ENCODE measurements at regions not wholly inside any gene's neighbourhood (a gene's known extent, or its start where the extent isn't known, plus 50 kb on each side); places are given as distances from the start of the nearest gene placed in this dataset.

DNA sequence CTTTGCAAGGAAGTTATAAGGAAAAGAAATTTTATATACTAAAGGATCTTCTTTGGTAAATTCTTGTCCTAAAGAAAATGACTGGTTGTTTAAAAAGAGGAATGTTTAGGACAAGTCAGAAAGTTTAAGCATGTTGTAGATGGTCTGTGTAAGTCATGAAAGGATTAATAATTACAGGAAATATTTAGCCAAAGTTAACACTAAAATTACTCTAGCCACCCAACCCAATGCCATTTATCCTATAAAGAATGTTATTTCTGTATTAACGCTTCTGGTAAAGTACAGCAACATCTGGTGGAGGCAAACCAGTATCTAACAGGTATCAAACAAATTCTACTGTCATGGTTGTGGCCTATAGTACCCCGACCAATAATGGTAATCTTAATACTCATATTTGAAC lies 546.9 kb upstream of the PKDCC start:
- no peak for DNase-seq

DNA sequence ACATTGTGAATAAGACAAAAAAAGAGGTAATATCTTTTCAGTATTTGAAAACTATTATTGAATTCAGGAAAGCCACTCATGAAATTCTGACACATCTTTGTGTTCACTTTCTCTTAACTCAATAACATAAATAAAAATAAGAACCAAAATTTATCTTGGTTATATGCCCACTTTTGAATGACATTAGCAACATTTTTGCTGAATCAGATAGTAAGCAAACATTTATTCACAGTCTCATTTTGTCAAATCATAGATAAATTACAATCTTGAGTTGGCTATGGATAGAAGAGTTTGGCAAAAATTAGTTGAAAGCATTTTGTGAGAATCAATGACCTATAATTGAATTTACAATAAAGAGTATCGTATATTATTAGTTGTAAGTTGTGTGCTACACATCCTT lies 545.1 kb upstream of the PKDCC start:
- DNase-seq = no peak

DNA sequence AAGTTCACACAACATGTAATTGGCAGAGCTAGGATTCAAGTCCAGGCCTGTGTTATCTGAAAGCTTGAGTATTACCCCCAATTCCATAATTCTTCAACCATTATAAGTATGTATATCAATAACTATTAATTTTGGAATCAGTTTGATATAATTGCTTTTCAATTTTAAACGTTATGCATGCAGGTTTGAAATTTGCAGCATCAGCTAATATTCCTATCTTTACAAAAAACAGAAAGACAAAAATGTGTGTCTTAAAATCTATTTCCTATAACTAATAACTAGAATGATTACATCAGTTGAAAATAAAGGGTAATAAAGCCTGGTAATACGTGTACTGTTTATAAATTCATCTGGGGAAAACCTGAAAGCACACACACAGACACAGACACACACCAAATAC lies 543.3 kb upstream of the PKDCC start:
- no peak for DNase-seq

DNA sequence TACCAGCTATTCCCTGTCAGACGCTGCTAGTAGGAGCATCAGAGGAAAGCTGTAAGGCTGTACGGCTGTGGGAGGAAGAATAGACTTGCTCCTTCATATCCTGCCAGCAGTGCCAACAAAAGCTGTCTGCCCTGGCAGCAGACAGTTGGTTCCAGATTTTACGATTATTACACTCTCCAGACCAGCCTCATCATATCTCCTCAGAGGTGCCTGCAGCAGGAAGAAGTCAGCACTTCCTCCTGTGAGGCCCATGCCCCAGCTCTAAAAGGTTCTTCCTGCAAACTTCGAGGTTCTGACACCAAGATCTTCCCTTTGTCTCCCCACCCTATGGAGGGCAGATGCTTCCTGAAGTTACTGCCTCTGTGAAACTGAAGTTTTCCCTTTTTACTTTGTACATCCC lies 537.7 kb upstream of the PKDCC start:
- no peak for DNase-seq

DNA sequence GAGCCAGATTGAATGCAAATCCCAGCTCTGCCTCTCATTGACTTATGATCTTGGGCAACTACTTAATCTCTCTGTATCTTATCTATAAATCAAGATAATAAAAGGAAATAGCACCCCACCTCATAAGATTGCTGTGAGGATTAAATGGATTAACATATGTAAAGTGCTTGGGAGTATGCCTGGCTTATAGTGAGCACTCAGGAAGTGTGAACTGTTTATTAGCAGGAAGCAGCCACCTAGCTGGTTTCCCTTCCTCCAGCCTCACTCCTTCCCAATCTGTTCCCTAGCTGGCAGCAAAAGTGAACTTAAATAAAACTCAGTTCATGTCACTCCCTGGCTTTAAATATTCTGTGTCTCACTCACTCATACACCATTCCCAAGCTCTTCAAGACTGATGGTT lies 526.6 kb upstream of the PKDCC start:
- DNase-seq = no peak

DNA sequence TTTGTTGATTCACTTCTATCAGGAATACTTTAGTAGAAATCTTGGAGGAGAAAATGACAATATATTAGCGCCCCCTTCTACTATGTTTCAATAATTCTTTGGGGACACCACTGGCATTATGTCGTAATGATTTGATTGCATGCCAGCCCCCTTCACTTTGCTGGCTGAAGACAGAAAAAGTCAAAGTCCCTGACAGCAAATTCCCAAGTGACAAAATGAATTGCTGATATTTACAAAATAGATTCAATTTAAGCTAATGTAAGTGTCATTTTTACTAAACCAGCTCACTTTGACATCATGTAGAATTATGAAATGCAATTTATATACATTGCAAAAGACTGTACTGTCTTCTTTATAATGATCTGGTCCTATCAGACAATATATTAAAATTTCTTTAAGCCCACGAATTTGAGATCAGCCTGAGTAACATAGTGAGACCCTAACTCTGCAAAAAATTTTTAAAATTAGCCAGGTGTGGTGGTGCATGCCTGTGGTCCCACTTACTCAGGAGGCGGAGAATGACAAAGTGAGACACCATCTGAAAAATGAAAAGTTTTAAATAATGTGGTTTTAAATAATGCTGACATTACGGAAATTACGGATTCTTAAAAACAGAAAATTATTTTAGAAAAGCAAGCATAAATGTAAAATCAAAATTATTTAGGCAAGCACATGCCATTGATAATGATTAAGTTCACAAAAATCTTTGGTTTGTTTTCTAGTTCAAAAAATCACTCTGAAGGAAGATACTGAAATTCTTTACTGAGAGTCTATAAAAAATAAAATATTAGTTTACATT lies 520.1 kb upstream of the PKDCC start:
- DNase-seq = no peak

DNA sequence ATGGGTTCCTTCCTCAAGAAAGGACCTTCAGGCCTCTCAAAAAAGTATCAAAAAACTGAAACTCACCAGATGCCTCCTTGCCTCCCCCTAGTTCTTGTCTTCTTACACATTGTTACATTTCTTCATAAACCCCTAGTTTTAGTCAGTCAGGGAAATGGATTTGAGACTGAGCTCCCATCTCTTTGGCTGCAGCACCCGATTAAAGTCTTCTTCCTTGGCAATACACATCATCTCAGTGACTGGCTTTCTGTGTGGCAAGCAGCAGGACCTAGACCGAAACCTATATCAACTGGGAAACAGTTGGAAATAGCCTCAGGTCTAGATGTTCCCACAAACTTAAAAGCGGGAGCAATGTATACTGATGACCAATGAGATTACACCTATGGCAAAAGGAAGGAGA lies 512.2 kb upstream of the PKDCC start:
- no peak for DNase-seq

DNA sequence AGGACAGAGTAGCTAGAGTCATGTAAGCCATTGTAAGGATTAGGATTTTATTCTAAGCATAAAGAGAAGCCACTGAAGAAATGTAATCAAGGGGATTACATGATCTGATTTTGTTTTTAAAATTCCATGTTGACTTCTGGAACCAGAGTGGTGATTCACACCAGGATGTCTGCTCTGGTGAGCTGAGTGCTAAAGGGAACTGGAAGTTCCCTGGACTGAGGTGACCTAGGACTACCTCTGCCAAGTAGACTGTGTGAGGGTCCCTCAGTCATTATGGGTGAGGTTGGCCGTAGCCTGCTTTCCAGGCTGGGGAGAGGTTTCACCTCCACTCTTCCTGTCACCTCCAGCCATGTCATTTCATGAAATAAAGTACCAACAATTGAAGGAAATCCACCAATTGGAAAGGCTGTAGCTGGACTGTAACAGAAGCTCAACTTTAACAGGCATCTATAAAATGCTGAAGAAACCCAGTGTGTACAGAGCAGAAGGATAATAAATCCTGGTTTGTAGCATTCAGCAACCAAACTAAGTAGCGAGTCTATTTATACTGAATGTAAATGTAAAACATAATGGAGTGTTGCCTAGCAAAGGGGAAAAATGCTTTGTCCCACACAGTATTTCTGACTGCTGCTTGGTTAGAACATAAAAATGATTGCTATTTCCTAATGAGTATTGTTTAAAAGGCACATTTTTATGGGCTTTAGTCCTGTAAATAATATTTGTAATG lies 507.4 kb upstream of the PKDCC start:
- DNase-seq = no peak

DNA sequence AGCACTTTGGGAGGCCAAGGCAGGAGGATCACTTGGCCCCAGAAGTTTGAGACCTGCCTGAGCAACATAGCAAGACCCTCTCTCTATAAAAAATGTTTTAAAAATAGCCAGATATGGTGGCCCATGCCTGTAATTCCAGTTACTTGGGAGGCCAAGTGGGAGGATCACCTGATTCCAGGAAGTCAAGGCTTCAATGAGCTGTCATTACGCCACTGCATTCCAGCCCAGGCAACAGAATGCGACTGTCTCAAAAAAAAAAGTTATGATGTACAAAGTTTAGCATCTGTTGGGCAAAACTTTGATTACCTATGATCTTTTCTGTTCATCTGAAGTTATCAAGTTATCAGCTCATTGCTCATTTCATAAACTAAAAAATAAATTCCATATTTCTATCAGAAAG lies 504.1 kb upstream of the PKDCC start:
- DNase-seq = no peak

DNA sequence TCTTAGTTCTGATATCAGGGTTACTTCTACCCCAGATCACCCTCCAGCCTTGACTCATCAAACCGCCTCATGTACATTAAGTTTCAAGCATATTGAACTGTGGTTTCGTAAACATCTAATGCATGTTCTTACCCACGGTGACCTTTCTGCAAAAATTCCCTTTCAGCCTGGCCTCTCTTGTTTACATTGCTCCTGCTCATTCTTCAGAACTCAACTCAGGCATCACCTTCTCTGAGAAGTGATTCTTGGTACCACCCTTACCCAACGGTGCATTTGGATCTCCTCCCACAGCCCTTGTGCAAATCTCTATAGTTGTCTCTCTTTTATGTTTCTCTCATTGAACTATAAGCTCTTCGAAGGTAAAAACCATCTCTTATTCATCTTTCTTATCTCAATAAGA lies 503.1 kb upstream of the PKDCC start:
- DNase-seq = no peak

DNA sequence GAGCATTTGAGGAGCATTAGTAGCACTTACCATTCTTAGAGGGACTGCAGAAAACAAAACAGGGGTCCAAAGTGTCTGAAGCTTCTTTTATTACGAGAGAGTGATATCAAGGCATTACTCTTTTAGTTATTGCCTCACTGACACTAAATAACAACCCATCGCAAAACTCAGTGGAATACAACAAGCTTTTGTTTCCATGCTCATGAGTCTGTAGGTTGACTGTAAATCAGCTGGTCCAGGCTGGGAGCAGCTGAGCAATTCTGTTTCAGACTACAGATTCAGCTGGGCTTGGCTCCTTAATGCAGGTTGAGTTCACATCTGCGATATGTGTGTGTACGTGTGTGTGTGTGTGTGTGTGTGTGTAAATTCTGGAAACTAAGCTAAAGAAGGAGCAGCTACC lies 501.8 kb upstream of the PKDCC start:
- DNase-seq = no peak

DNA sequence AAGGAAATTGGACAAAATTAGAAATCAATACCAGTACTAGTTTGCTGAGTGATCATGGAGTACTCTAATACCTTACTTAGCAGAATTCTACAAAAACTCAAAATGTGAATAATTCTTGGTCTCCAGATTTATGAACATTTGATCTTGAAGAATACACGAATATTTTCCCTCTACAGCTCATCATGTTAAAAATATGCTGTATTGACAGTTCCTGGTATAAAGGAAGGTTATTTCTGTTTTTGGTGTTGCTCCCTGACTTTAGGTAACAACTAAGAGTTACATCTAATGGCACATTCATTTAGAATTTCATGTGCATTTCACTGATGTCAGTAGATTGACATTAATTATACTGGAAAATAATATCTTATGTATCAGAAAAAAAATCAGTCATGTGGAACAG lies 479.2 kb upstream of the PKDCC start:
- no peak for DNase-seq

DNA sequence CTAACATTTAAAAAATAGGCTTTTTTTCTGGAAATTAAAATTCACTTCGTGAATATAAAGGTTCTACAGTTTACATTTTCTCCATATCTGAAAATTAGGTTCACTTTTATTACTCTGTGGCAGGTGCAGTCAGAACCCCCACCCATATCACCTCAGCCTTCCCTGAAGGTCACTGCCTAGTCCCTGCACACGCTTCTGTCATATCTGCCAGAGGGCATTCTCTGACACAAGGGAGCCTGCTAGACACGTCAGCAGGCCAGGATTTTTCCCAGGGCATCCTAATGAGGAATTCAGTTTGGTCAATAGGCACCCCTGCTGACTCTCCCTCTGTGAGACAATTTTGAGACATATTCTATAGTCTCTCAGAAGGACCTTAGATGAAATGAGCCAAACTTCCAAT lies 475.7 kb upstream of the PKDCC start:
- no peak for DNase-seq

DNA sequence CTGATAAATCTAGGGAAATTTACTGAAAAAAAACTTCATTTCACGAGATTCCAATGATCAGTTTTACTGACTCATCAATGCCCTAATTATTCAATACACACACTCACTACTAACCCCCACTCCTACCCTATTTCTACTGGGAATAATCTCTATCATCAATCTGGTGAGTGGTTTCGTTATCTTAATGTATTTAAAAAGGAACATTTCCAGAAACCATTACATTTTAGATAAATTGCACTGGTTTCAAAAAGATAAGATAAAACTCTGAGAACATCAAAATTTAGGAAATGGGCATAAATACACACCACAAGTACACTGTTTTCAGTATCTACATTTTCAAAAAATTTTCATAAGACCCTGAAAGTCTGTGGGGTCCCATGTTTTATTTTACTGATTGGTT lies 471.4 kb upstream of the PKDCC start:
- no peak for DNase-seq

DNA sequence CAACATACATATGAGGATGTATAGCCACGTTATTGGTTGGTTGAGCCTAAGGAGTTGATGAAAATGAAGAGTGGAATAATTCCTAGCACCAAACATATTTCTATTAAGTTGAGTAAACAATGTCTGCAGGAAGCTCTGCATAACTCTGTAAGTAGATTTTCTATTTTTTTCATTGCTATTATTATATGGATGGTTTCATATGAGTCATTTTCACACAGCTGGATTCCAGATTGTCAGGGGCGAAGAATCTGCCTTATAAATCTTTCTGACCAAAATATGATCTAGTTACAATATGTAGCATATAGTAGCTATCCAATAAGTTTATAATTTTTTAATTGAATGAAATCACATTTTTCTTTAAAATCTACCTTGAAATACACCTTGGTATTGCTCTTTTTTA lies 468.0 kb upstream of the PKDCC start:
- DNase-seq = no peak

DNA sequence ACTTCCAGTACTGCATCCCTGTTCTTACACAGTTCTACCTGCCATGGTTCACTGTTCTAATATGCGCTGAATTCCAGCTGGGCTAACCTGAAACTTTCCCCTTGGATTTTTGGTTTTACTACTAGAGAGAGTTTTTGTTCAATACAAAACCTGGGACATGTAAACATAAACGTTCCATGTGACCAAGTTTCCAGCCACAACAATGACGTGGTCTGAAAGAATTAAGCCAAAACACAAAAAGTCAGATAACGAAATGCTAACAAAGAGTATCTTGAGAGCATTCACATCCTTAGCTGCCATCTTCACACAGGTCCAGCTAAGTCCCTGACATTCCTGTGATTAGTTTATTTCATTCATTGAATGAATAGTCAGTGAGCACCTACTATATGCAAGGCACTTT lies 467.0 kb upstream of the PKDCC start:
- no peak for DNase-seq

DNA sequence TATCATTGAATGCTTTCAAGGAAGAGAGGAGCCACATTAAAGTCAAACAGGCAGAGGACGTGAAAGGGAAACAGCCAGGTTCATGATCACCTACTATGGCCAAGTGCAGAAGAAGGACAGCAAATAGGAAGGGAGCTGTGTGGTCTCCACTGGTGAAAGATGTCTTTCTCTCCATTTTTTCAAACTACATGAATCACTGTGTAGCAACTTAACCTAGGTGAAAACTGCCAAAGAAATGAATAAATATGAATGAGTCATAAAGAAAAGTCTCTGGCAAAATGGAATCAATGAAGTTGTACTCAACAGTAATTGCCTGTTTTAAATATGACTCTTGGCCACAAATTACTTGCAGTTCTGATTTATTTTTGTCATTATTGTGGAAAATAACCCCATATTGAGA lies 452.6 kb upstream of the PKDCC start:
- DNase-seq = no peak

DNA sequence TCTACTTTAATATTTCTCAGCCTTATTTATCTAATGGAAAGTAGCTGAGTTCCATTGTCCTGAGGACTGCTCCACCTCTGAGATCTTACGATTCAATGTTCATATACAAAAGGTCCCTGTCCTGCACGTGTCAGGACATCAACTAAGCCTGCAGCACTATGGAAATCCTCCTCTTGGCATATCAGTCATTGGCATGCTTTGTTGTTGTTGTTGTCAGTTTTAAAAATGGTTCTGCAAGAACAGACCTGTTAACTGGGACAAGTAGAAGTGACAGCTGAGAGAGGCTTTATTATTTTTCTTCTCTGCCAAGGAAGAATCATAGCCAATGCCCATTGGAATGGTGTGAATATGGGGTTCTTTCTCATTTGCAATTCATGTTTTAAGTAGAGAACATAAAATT lies 450.1 kb upstream of the PKDCC start:
- DNase-seq = no peak

DNA sequence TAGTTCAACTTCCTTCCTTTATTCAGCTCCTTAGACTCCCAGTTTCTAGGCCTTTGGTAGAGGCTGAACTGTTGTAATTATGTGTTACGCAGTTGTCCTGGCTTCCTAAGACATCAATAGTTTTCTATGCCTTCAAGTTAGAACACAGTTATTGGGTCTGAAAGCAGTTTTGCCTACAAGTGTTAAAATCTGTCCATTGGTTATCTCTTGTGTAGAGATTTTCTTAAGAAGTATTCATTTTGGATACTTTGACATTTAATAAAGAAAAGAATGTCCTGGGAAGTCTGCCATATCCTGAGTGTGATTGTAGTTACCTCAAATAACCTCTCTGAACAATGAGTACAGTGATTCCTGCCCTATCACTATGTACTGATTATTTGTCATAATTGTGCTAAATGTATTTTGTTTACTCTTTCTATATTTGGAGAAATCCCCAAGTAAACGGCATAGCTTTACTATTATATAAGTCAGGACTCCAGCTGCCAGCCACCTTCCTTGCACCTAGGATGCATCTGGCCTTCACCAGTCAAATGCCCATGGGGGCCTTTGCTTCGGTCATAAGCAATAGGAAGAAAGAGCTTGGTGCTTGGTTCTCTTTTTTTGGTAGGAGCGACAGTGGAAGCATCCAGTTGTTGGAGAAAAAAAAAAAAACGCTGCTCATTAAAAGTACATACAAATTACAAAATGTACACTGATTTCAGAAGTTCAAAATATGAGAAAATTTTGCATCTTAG lies 449.5 kb upstream of the PKDCC start:
- DNase-seq = no peak

DNA sequence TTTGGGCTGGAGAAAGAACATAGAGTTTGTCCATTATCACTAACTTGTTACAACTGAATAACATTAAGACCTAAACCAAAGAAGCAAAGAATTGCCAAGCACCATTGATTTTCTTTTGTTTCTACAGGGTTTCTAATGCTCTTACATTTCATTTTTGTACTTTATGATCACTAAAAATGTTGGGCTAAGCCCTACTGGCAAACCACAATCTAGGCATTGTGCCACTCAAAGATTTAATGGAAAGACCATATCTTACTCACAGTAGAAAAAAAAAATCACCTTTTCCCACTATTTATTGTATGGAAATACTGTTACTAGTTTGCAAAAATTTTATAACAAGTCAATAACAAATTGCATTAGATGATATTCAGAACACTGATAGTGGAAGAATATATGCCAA lies 447.4 kb upstream of the PKDCC start:
- no peak for DNase-seq

DNA sequence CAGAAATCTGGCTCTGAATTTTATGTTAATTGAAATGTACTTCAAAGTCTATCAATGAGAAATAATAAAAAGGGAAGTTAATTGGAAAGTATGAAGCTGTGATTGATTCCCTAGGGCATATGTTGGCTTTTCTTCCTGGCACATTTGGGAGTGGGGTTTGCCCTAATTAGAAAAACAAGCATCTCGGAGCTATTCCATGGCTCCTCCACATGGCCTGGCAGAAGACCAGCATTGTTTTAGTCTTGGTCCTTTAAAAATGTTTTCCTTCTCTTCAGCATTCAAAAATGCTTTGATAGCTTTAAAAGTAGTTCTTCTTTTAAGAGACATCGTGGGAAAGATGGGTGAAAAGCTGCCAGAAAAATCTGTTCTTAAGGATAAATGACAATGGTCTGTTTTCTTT lies 445.5 kb upstream of the PKDCC start:
- no peak for DNase-seq

DNA sequence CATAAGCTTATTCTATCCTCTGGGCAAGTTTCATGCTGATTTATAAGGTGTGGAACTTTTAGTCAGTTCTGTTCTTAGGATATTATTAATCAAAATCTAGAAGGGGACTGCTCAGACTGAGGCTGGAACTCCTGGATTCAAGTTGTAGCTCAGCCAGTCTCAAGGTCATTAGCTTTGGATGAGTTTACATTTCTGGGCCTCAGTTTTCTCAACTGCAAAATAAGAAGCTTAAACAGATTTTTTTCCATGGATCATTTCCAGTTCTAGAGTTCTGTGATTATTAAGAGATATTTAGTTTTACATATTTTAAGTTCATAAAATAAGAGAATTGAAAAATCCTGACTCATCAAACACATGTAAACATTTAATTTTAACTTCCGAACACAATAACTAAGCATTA lies 442.5 kb upstream of the PKDCC start:
- DNase-seq = no peak

DNA sequence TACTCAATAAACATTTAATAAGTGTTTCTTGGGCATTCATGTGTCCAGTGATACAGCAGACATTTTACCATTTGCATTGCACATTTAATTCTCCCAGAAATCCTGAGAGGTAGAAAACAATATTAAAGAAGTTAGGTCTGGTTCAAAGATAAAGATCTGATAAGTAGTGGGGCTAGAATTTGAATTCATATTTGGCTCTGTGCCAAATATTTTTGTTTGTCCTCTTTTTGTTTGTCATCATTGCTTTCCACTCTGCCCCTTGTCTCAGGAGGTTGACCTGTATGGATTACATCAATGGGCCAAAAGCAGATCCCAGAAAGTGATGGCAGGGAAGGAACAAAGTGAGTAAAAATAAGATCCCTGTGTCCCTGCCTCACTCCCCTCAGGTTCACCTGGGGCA lies 441.9 kb upstream of the PKDCC start:
- DNase-seq = no peak
